IMR-90 (cell line): ENCODE measurements at regions not wholly inside any gene's neighbourhood (a gene's known extent, or its start where the extent isn't known, plus 50 kb on each side); places are given as distances from the start of the nearest gene placed in this dataset.

ENCODE experiments used
- POLR2A ChIP-seq: IDR thresholded peaks from 2 replicates; pipeline ENCODE4 v1.6.1; 2012; ENCODE audit warnings: mild to moderate bottlenecking, low read depth, low read length
- TF ChIP-seq, protein P1 (sequence below): conservative IDR thresholded peaks from 2 replicates; pipeline ENCODE4 v1.5.1; 2012; ENCODE audit warnings: mild to moderate bottlenecking, low read depth, low read length, improper control_type of control experiment

DNA sequence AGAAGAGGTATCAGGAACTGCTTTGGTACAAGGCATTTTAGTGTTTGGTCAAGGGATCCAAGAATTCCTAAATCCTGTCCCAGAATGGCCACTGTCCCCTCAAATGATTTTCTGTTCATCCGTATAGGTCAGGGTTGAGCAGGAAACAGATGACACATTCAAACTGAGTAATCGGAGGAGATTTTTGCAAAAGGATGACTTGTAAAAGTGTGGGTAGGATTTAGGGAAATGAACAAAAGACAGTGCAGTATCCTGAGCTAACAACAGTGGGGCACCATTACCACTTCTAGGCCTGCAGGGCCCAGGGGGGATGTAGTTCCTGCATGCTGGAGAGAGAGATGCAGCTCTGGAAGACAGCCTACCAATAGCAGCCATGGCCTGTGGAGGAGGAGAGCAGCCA is 290.1 kb downstream of the ZSWIM6 start:
- TF ChIP-seq POLR2A = no peak
- TF ChIP-seq, protein P1, sequence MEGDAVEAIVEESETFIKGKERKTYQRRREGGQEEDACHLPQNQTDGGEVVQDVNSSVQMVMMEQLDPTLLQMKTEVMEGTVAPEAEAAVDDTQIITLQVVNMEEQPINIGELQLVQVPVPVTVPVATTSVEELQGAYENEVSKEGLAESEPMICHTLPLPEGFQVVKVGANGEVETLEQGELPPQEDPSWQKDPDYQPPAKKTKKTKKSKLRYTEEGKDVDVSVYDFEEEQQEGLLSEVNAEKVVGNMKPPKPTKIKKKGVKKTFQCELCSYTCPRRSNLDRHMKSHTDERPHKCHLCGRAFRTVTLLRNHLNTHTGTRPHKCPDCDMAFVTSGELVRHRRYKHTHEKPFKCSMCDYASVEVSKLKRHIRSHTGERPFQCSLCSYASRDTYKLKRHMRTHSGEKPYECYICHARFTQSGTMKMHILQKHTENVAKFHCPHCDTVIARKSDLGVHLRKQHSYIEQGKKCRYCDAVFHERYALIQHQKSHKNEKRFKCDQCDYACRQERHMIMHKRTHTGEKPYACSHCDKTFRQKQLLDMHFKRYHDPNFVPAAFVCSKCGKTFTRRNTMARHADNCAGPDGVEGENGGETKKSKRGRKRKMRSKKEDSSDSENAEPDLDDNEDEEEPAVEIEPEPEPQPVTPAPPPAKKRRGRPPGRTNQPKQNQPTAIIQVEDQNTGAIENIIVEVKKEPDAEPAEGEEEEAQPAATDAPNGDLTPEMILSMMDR = no peak
